ENCODE measurements at regions not wholly inside any gene's neighbourhood (a gene's known extent, or its start where the extent isn't known, plus 50 kb on each side); places are given as distances from the start of the nearest gene placed in this dataset.
"Not testable (repeated sequence)": the region's sequence is repeated elsewhere in the genome, so short reads cannot be mapped to it uniquely, and the experiment has no call there.

- DNase-seq, result no peak
Observed at GRCh38 chr6:164345806-164346496, 931.4 kb downstream of the QKI start.

- no peak for DNase-seq
Observed at GRCh38 chr6:164345327-164345726, 930.8 kb downstream of the QKI start.

DNA sequence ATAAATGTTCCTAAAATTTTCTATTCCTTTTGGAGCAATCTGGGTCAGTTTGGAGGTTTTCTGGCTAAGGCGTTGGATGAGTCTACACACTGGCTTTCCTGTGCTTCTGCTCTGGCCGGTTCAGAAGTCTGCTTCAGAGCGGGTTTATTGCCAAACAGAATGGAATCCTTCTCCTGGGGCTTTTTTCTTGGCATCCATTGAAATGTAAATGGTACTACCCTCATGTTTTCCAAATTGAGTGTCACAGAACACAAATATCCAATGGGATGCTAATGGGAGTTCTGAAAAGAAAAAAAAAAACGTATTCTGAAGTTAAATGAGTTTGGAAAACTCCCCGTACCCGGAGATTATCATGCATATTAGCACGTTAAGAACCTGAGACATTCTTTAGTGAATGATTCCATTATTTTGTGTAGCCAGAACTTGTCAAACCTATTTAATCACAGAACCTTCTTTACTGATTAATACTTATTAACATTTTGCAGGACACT is 930.3 kb downstream of the QKI start:
- DNase-seq, result no peak

GRCh38 chr6:164339442-164339841 is 924.9 kb downstream of the QKI start:
- DNase-seq, result not testable (repeated sequence)

- DNase-seq, result no peak
Observed at GRCh38 chr6:164337925-164338397, 923.4 kb downstream of the QKI start.

DNA sequence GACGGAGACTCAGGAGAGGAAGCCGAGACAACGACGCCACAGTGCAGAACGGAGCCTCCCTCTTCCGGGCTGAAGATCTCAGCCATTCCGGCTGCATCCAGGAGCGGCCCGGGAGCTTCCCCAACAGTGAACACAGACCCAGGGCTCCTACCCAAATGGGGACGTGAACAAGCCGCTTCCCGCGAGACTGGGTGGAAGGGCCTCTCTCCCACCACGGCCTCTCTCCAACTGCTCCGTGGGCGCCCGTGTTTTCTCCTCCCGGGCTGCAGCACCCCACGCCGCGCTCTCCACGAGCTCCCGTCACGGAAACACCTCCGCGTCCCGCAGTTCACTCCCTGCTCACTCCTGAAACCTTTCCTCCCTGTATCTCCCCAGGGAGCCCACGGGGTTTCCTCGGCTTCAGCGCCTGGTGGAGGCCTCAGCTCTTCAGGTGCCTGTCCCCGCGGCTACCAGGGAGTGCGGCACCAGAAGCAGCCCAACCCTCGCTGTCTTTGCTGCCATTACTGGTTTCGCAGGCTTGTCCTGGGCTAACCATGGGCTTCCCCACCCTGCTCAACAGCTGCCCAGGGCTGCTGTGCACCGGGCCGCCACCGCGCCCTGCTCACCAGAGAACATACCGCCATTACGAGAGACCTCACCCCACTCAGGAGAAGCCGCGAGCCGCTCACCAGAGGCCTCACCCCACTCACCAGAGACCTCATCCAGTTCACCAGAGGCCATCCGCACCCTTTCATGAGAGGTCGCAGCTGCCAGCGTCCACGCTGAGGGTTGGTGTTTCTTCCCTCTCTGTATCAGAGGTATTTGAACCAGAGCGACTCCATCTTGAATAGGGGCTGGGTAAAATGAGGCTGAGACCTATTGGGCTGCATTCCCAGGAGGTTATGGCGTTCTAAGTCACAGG is 922.8 kb downstream of the QKI start:
- DNase-seq, result no peak

- DNase-seq, result no peak
Observed at GRCh38 chr6:164336455-164336854, 921.9 kb downstream of the QKI start.

DNA sequence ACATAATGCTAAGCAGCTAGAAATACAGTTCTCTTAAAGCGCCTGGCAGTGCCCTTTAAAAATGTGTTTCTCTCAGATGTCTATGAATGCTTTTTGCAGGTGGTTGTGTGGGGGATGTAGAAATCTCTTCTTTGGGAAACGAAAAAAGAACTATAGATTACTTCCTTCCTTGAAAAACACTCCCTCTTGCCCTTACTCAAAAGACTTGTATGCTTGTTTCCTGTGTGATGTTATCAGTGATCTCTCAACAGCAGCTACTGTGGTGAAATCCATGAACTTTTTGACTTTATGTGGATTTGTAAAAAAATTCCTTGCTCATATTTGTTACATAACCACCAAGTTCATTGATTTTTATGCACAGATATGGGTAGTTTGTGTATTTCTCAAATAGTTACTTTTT is 916.5 kb downstream of the QKI start:
- DNase-seq, result no peak

GRCh38 chr6:164325168-164325567 is 910.6 kb downstream of the QKI start:
- DNase-seq, result no peak

GRCh38 chr6:164322533-164322932 is 908.0 kb downstream of the QKI start:
- no peak for DNase-seq

DNA sequence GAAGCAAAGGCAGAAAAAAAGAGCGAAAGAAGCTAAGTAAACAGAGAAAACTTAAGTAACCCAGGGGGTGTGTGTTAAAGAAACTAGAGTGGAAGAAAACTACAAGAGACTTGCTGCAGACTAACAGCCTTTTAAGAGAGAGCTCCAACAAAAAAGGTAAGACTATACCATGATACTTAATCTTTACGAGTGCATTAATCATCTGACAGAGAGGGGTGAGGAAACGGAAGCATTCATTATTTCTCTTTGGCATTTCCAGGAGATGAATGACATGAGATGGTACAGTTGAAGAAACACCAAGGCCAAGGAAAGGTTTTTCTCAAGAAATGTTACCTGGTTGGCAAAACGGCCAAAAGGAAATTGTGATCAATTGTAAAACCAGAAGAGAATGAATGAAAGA is 906.8 kb downstream of the QKI start:
- DNase-seq, result no peak

- DNase-seq, result no peak
Observed at GRCh38 chr6:164315376-164315775, 900.9 kb downstream of the QKI start.

DNA sequence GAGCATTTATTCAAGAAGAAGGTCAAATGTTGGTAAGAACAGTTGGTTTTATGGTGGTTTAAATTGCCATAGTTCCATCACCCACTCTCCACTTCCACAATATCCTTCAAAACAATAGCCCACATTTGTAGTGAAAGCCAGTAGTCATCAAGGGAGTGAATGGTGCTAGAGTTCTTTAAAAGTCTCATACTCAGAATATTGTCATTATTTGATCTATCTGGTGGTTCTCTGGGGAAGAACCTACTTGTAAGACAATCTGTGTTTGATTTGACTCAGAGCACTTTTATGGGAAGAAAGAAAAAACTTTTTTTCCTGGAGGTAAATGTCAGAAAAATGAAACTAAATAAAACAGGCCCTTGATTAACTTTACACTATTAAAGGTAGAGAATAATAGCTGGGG is 893.8 kb downstream of the QKI start:
- DNase-seq, result no peak

DNA sequence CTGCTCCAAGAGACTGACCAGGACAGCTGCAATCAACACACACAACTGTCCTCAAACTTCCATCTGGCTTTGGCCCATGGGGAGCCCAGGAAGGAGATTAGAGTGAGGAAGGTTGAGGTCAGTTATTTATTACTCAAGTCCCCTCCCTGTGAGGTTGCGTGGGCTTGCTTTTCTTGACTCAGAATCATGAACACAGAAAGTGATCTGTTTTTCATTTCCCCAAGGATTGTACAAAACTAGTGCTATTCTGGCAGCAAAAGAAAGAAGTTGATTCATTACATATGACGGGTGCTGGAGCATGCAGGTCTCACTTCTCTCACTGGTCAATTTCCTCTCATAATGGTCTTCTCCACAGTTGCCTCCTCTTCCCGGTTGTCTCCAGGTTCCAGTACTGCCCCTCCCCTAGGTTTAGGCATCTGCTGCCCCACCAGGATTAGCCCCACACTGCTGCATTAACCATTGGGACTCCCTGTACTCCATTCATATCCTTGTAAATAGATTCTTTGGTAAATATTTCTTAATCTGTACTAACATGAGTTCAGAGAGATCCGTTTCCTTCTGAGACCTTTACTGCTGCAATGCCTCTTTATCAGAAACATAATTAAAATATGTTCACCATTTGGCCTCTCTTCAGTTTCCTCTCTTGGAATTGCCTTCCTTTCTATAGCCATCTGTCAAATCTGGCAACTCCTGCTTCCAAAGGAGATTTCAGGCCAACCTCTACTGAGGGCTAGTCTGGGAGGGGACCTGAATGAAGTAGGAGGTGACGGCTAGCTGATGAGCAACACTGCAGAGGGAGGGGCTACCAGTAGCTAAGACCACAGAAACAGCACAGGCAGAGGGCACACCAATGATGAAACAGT is 888.8 kb downstream of the QKI start:
- no peak for DNase-seq

DNA sequence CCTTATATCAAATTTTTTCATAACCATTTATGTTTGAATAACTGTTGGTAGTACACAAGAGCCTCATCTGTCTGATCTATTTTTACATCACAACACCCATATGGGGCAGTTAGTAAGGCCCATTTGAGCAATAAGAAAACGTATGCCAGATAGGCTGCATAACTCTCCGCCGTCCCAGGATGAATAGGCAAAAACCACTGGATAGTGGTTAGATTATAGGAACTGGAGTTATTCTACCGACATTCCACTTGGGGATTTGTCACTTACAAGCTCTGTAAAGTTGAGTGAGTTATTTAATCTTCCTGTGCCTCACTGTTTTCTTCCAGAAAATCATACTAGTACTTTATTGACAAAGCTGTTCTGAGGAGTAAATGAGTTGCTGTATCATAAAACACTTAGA is 881.9 kb downstream of the QKI start:
- DNase-seq, result no peak

DNA sequence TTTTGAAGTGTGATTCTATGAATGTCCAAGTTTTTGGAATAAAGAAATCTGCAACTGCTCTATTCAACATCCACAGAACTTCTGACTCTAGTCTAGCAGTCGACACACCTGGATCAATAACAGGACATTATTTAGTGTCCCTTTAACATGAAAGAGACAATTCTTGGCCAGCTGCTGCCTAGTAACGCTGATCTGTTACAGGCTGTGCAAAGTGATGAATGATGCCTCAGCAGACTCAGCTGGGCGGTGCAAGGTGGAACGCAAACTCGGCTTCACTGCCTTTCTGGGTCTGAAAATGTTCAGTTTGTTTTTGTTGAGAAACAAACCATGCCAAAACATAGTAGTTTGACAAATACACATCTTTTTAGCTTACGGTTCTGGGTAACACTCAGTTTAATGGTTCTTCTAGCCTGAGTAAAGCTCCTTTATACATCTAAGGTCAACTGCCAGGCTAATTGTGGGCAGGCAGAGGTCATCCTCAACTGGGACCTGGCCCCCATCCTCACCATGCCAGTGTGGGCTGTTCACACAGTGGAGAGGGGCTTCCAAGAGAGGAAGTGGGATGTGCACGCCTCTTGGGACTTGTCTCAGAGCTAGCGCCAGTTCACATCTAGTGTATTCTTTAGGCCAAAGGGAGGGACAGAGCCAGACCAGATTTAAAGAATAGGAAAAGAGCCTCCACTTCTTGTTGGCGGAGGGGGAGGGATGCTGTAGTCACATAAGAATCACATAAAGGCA is 879.7 kb downstream of the QKI start:
- no peak for DNase-seq

GRCh38 chr6:164291224-164291623 is 876.7 kb downstream of the QKI start:
- DNase-seq, result no peak

GRCh38 chr6:164290101-164290500 is 875.6 kb downstream of the QKI start:
- DNase-seq, result no peak

DNA sequence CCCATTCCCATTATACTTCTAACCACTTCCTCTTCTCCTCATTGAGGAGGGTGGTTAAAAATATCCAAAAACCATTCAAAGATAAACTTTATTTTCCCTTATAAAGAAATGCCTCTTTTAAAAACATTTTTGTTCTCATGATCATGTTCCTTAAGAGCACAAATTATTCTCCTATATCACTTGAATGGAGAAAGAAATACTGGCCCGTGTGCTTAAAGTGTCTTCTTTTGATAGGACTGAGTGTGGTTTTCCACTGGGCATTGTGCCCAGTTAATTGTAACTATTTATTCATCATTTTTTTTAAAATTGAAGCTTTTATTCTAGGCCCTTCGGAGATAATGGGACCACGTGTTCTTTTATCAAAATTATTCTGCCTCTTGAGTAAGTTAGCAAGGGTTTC is 871.5 kb downstream of the QKI start:
- no peak for DNase-seq

DNA sequence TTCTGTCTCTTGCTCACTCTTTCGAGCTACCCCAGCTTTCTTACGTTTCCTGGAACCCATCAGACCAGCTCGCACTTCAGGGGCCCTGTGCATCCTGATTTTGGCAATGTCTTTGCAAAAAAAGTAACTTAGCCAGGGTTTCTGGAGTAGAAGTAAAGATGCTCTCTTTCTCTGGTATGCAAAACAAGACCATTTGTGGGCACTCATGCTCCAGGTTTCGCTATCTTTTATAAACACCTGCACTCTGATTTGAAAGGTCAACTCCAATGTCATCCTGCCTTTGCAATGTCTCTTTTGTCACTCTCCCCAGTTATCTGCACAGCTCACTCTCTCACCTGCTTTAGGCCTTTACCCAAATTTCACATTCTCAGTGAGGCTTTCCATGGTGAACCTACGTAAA is 869.1 kb downstream of the QKI start:
- no peak for DNase-seq

DNA sequence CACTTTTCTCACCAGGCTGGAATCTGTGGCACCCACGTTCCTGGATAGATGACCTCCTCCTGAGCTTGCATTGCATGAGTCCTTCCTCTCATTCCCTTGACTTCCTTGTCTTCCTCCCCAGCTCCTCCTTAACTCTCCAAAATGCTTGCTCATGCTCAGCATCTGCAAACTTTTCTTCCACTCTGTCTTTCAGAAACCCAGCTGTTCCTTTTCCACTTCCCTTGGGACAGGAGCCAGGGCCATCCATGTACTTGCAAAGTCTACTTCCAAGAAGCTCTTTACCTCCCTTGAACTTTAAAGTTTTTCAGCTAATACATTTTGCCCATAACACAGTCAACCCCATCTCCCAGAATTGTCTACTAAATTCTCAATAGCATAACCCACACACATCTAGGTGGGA is 861.7 kb downstream of the QKI start:
- DNase-seq, result no peak

GRCh38 chr6:164275773-164276172 is 861.3 kb downstream of the QKI start:
- no peak for DNase-seq
